BJ (cell line): ENCODE measurements at regions not wholly inside any gene's neighbourhood (a gene's known extent, or its start where the extent isn't known, plus 50 kb on each side); places are given as distances from the start of the nearest gene placed in this dataset.
"Not testable (repeated sequence)": the region's sequence is repeated elsewhere in the genome, so short reads cannot be mapped to it uniquely, and the experiment has no call there.

Experiments
- CTCF ChIA-PET: fragments of 350-600 bp; formaldehyde crosslinking; extraction: SDS; loops from one replicate; lab custom pipeline; 2021; ENCODE audit warnings: antibody characterized with exemption, inconsistent platforms; lab: Yijun Ruan, JAX
- POLR2A ChIA-PET: fragments of 300-600 bp; sonication (Branson Sonifier 250); formaldehyde crosslinking; extraction: SDS; loops from one replicate; lab custom pipeline; 2021; ENCODE audit warnings: antibody characterized with exemption; lab: Charles Lee
- DNase-seq: peaks from one replicate; pipeline ENCODE4 v3.0.0-alpha.2; 2011; ENCODE audit warnings: low read depth
- H3K27me3 ChIP-seq: 2 replicates; pipeline ENCODE4 v1.6.0; 2011; ENCODE audit warnings: low read length; ENCODE audit not compliant: control insufficient read depth, insufficient read depth
- H3K36me3 ChIP-seq: 2 replicates; pipeline ENCODE4 v1.5.1; 2011; ENCODE audit warnings: low read length; ENCODE audit not compliant: control insufficient read depth, insufficient read depth
- H3K4me3 ChIP-seq: 2 replicates; pipeline ENCODE4 v1.5.1; 2011; ENCODE audit warnings: low read depth, mild to moderate bottlenecking, control low read depth, low read length
- CTCF ChIP-seq: IDR thresholded peaks from 2 replicates; pipeline ENCODE4 v1.5.1; 2011; ENCODE audit warnings: low read depth, mild to moderate bottlenecking, control low read depth, inconsistent platforms, low read length, moderate library complexity; ENCODE audit not compliant: insufficient read depth

- DNase-seq, result no peak
- Histone ChIP-seq H3K36me3 (no peaks in the 10 kb centered on the region), H3K4me3 (no peak overlapping the region), H3K27me3 (no peaks in the 10 kb centered on the region)
- ChIA-PET POLR2A (no interaction called here), CTCF (interaction anchor here (0.6 kb wide), 1 partner anchor 22 kb away, joined by 4 read pairs; no protein-coding TSS in a partner anchor)
- no peak for TF ChIP-seq CTCF
Observed at GRCh38 chr2:47728551-47728950, 54.4 kb upstream of the MSH6 start.

- POLR2A ChIA-PET, result no interaction called here
- no peak for TF ChIP-seq CTCF
- CTCF ChIA-PET, result no interaction called here
- Histone ChIP-seq H3K4me3 (no peak overlapping the region), H3K36me3 (no peaks in the 10 kb centered on the region), H3K27me3 (no peaks in the 10 kb centered on the region)
- no peak for DNase-seq
Observed at GRCh38 chr2:47727956-47728355, 55.0 kb upstream of the MSH6 start.

GRCh38 chr2:47726978-47727377 is 56.0 kb upstream of the MSH6 start:
- H3K36me3 ChIP-seq, DNase-seq, CTCF ChIA-PET, H3K4me3 ChIP-seq, POLR2A ChIA-PET, H3K27me3 ChIP-seq: not testable (repeated sequence)

GRCh38 chr2:47725808-47726207 is 57.1 kb upstream of the MSH6 start:
- Histone ChIP-seq H3K27me3 (no peaks in the 10 kb centered on the region; the same call in 1 of the 2 replicates), H3K36me3 (no peaks in the 10 kb centered on the region), H3K4me3 (no peak overlapping the region)
- ChIA-PET CTCF (no interaction called here), POLR2A (no interaction called here)
- no peak for TF ChIP-seq CTCF
- no peak for DNase-seq

GRCh38 chr2:47724221-47724981 is 58.5 kb upstream of the MSH6 start:
- DNase-seq, result no peak
- CTCF ChIA-PET, result no interaction called here

More at GRCh38 chr2:47724221-47724981, 58.5 kb upstream of the MSH6 start:
- no peak overlapping the region for H3K4me3 ChIP-seq
- TF ChIP-seq CTCF, result no peak
- H3K27me3 ChIP-seq, result no peaks in the 10 kb centered on the region; the same call in 1 of the 2 replicates
- POLR2A ChIA-PET, result no interaction called here
- H3K36me3 ChIP-seq, result no peaks in the 10 kb centered on the region
